ENCODE measurements at regions not wholly inside any gene's neighbourhood (a gene's known extent, or its start where the extent isn't known, plus 50 kb on each side); places are given as distances from the start of the nearest gene placed in this dataset.

- in situ Hi-C loops (cut with MboI) = no loop called here
- no peak overlapping the region for H3K4me3 ChIP-seq
- no peak for ATAC-seq
- RAD21 ChIA-PET (ENCODE audit: unreplicated experiment) = no interaction called here
- BruUV-seq (replicated peaks) = no TSS peak
- H3K4me2 ChIP-seq (ENCODE audit: control insufficient read depth, insufficient read depth) = no peak overlapping the region
- no peaks in the 10 kb centered on the region for H3K9me3 ChIP-seq (replicated peaks; ENCODE audit: control insufficient read depth, insufficient read depth, low read length)
- H2AFZ ChIP-seq (ENCODE audit: control insufficient read depth, low read depth, low read length) = no peak overlapping the region
- intact Hi-C loops (cut with micrococcal nuclease; ENCODE audit: unreplicated experiment) = no loop called here
- no peak for DNase-seq (ENCODE audit: low read depth, low spot score)
- H3K9ac ChIP-seq (ENCODE audit: control insufficient read depth, insufficient read depth, low read length) = no peak overlapping the region
- no peaks in the 10 kb centered on the region for H3K79me2 ChIP-seq (ENCODE audit: control insufficient read depth, insufficient read depth, low read length)
- FAIRE-seq = no peak
- CTCF ChIA-PET = no interaction called here
- no peaks in the 10 kb centered on the region for H3K36me3 ChIP-seq (ENCODE audit: control insufficient read depth in 2 of 2, insufficient read depth in 2 of 2, low read length in 1 of 2)
- no peaks in the 10 kb centered on the region for H3K4me1 ChIP-seq (ENCODE audit: control insufficient read depth, insufficient read depth, low read length)
- H3K27ac ChIP-seq (ENCODE audit: control insufficient read depth, insufficient read depth) = no peak overlapping the region
- TF ChIP-seq ASH2L (IDR thresholded peaks at IDR 0.05; ENCODE audit: borderline replicate concordance, low read depth) (no peak), KLF5 (IDR thresholded peaks at IDR 0.05; ENCODE audit: partially characterized antibody) (no peak), POLR2AphosphoS5 (IDR thresholded peaks at IDR 0.05; ENCODE audit: low read length) (no peak), TCF12 (IDR thresholded peaks at IDR 0.05; ENCODE audit: low read depth, low read length) (no peak), EED (IDR thresholded peaks at IDR 0.05; ENCODE audit: low read depth) (no peak), JUND (IDR thresholded peaks at IDR 0.05; ENCODE audit: low read depth, low read length) (no peak), NFXL1 (IDR thresholded peaks at IDR 0.05; ENCODE audit: borderline replicate concordance) (no peak), MXI1 (IDR thresholded peaks at IDR 0.05; ENCODE audit: low read depth, low read length) (no peak), CEBPB (IDR thresholded peaks at IDR 0.05; ENCODE audit: borderline replicate concordance in 1 of 2, low read depth in 2 of 2, low read length in 2 of 2) (no peak), NFIC (IDR thresholded peaks at IDR 0.05; ENCODE audit: low read depth, low read length) (no peak), BCL11A (IDR thresholded peaks at IDR 0.05; ENCODE audit: low read depth, low read length) (no peak), NR2C2 (IDR thresholded peaks at IDR 0.05; ENCODE audit: borderline replicate concordance, control insufficient read depth, insufficient read length, low read depth) (no peak), YBX1 (IDR thresholded peaks at IDR 0.05) (no peak), MYB (IDR thresholded peaks at IDR 0.05; ENCODE audit: borderline replicate concordance, low read depth, low read length) (no peak), MTA2 (IDR thresholded peaks at IDR 0.05; ENCODE audit: low read depth) (no peak), SIX5 (IDR thresholded peaks at IDR 0.05; ENCODE audit: low read depth, low read length, severe bottlenecking) (no peak), CREB1 (IDR thresholded peaks at IDR 0.05; ENCODE audit: low read depth) (no peak), KAT2A (conservative IDR thresholded peaks at IDR 0.05; ENCODE audit: control insufficient read depth, low read depth, low read length) (no peak)
- TF ChIP-seq, protein P1, sequence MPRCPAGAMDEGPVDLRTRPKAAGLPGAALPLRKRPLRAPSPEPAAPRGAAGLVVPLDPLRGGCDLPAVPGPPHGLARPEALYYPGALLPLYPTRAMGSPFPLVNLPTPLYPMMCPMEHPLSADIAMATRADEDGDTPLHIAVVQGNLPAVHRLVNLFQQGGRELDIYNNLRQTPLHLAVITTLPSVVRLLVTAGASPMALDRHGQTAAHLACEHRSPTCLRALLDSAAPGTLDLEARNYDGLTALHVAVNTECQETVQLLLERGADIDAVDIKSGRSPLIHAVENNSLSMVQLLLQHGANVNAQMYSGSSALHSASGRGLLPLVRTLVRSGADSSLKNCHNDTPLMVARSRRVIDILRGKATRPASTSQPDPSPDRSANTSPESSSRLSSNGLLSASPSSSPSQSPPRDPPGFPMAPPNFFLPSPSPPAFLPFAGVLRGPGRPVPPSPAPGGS (IDR thresholded peaks at IDR 0.05; ENCODE audit: borderline replicate concordance, insufficient read depth, low read depth, low read length, poor library complexity, severe bottlenecking) = no peak
- H3K27me3 ChIP-seq (replicated peaks in 1 of 2; ENCODE audit: control insufficient read depth in 2 of 2, insufficient read depth in 2 of 2, low read length in 1 of 2) = no peaks in the 10 kb centered on the region
- H4K20me1 ChIP-seq (ENCODE audit: control insufficient read depth, insufficient read depth) = no peaks in the 10 kb centered on the region
- POLR2A ChIA-PET = no interaction called here
- SMC1A ChIA-PET (ENCODE audit: uncharacterized antibody, unreplicated experiment) = no interaction called here
Measured at GRCh38 chr18:29644276-29644675, 1398.3 kb downstream of the DSC3 start.
